D341Med (cell line): ENCODE measurements at regions not wholly inside any gene's neighbourhood (a gene's known extent, or its start where the extent isn't known, plus 50 kb on each side); places are given as distances from the start of the nearest gene placed in this dataset.

Experiments
- DNase-seq: peaks from one replicate; pipeline ENCODE4 v3.0.0; 2012; ENCODE audit warnings: low spot score

DNA sequence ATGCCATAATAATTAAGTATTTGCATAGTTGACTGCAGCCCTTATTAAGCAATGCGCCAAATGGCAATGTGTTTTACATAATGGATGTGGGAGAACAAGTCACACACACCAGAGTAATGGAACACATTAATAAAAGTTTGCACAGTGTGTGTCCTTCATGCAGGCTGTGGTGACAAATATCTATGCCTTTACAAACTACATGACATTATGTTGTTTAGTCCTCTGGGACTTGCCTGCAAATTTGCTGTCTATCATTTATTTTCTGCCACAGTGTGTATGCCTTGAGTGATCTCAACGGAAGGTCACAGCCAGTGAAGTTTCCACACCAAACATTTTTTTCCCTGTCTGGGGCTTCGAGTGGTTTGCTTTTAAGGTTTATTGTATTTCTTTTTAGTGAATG lies 175.2 kb upstream of the TMEFF2 start:
- no peak for DNase-seq

GRCh38 chr2:192357217-192357616 lies 162.5 kb upstream of the TMEFF2 start:
- DNase-seq = no peak

DNA sequence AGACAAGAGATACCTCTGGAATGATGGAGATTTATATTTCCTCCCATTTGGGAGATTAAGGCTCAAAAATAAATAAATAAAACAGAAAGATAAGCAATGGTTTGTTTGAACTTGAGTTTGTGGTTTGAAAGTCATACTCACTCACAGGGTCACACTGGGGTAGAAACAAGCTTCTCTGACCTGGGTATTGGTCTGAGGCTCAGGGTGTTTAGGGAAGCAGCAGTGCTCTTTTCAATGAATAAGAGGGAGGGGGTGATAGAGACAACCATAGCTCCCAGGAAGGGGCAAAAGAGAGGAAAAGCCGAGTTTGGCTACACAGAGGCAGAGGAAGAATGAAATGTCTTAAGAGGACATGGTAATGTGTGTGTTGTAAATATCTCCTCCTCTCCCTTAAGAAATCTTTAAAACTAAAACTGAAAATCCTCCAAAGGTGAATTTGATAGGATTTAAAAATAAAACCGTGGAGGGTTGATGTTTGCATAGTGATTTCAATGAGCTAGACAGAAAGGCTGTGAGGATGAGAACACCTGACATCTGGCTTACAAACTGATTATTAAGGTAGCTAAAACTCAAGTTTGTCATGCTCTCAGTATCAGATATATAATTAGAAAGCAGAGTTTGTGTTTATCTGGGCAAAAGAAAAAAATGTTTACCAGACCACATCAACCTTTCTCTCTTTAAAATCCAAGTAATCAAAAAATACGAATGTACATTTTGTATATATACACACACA lies 159.9 kb upstream of the TMEFF2 start:
- no peak for DNase-seq

- no peak for DNase-seq
Measured at GRCh38 chr2:192347542-192347941, 152.8 kb upstream of the TMEFF2 start.

GRCh38 chr2:192345287-192345686 lies 150.6 kb upstream of the TMEFF2 start:
- no peak for DNase-seq

DNA sequence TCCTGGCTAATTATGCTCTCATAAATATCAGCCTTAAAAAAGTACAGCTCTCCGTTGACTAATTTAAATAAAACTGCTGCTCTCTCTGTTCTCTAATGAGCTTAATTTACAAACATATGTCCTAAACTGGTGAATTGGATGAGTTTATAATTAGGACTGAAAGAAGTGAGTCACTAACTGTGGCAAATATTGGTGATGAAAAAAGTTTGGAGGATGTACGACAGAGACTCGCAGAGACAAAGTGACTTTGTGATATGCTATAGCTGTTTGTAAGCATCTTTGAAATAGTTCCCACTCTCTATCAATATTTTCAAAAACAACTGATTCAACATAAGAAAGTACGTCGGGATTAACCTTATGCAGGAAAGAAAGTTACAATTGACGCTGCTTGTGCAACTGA lies 138.9 kb upstream of the TMEFF2 start:
- DNase-seq = no peak

- DNase-seq = no peak
Measured at GRCh38 chr2:192328297-192328696, 133.6 kb upstream of the TMEFF2 start.

GRCh38 chr2:192327576-192327975 lies 132.8 kb upstream of the TMEFF2 start:
- DNase-seq = no peak

DNA sequence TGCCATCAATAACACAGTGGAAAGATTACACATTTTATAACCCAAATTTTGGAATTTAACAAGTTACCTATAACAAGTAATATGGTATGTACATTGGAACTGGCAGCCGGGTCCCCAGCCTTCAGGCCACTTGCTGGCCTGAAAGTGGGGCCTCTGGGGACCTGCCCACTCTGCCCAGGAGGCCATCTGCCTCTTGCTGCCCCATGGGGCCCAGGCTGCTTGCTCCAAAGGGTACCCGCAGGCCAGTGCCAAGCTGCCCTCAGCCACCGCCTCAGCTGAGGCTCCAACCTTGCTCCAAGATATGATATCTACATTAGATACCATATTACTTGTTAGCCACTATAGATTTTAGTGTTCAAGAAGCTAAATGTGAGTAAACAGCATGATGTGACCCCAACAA lies 120.8 kb upstream of the TMEFF2 start:
- DNase-seq = no peak

GRCh38 chr2:192314800-192315481 lies 120.2 kb upstream of the TMEFF2 start:
- peak; percentile 16 for DNase-seq

- no peak for DNase-seq
Measured at GRCh38 chr2:192313773-192314172, 119.0 kb upstream of the TMEFF2 start.

DNA sequence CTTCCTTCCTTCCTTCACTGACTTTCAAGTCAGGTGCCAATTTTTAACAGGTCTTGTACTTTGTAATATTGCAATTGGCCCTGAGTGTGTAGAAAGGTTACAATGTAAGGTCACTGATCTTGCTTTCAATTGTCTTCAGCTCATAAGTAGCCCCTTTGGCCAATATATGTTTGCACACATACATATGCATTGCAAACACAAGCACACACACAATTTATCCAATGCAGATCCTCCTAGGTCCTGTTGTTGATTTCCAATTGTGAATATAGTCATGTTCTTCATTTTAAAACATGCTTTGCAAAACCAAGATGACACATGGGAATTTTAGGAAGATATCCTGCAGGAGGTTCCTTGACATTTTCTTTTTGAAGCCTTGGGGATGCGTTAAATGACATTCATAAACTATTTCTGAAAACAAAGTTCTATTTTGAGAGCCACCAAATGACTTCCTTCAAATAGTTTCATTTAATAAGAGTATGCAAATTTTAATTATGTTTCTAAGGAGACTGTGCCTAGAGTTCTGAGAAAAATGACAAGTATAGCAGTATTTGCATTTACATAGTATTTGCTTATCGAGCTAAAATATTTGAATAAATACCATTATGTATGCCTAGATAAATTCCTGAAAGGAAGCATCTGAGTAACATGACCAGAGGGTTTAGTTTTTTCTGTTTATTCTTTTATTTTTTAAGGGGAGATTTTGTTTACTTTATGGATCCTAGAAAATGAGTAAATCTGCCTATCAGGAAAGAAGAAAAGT lies 117.1 kb upstream of the TMEFF2 start:
- no peak for DNase-seq

DNA sequence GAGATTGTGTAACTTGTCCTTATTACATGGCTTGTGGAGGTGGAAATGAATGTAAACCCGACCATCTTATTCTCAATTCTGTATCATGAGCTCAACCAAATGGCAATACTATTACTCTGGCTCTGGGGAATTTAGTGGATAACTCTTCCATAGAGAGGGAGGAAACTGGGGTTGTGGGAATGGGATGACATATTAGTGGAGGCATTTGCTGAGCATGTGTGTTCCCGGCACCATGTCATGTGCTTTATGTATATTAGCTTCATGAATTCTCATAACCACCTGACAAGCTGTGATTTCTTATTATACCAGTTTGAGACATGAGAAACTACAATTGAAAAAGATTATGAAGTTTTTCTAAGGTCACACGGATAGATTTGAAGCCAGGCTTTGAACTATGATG lies 112.8 kb upstream of the TMEFF2 start:
- no peak for DNase-seq

DNA sequence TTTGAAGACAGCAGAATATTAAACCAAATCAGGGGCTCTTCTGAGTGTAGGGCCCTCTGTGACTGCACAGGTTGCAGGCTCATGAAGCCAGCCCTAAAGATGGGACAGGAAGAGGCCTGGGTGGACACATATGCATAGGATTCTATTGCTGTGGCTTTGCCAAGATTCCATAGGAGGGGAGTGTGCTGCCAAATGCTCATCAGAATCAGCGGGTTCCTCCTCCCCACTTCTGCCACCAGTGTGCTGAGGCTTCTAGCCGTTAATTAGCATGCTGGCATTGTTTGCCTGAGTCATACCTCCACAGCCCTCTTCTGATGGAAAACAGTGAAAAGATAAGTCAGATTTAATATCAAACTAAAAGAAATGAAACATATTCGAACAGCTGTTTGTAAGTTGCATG lies 103.9 kb upstream of the TMEFF2 start:
- DNase-seq = no peak

DNA sequence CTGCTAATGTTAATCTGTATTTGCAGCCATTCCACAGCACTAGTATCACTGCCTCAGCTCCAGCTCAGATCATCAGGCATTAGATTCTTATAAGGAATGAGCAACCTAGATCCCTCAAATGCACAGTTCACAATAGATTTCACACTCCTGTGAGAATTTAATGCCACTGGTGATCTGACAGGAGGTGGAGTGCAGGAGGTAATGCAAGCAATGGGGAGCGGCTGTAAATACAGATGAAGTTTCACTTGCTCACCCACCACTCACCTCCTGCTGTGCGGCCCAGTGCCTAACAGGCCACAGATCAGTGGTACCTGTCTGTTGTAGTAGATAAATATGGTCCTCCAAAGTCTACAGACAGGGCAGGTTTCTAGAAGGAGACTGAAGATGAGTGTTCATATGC lies 97.7 kb upstream of the TMEFF2 start:
- DNase-seq = no peak

- DNase-seq = no peak
Measured at GRCh38 chr2:192288295-192288694, 93.6 kb upstream of the TMEFF2 start.

- no peak for DNase-seq
Measured at GRCh38 chr2:192286093-192286701, 91.5 kb upstream of the TMEFF2 start.

GRCh38 chr2:192283450-192283849 lies 88.7 kb upstream of the TMEFF2 start:
- DNase-seq = no peak

DNA sequence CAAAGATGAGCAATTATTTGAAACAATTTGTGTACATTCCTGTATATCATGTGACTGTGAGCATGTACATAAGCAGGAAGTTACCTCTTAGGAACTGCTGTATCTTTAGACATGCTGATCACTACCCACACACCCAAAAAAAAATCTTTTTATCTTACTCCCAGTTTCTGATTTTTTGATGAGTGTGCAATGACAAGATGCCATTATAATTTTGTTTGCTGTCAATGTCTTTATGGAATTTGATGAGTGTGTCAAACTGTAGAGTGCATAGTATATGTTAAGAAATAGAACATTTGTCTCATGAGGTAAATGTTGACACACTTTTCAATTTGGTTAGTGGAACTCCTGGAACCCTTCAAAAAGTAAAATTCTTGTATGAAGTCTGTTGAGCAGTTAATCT lies 84.0 kb upstream of the TMEFF2 start:
- DNase-seq = no peak

- DNase-seq = no peak
Measured at GRCh38 chr2:192277494-192278109, 82.9 kb upstream of the TMEFF2 start.

DNA sequence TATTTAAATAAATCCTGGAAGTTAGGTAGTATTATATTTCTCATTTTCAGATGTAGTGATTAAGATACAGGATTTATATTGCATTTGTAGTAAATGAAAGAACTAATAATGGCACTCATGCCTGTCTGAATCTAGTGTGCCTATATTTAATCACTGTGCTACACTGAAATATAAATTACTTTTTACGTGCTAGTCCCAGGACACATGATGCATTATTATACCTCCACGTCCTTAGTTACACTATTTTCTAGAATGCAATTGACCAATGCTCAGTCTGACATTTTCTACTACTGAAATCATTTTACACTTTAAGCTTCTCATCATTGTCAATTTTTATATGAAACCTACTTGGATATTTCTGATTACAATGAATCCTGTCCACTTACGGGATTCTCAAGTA lies 80.9 kb upstream of the TMEFF2 start:
- no peak for DNase-seq

GRCh38 chr2:192267484-192267883 lies 72.8 kb upstream of the TMEFF2 start:
- no peak for DNase-seq
